AG09309 (cell line): ENCODE measurements at regions not wholly inside any gene's neighbourhood (a gene's known extent, or its start where the extent isn't known, plus 50 kb on each side); places are given as distances from the start of the nearest gene placed in this dataset.

Experiments used
- DNase-seq: peaks from one replicate; pipeline ENCODE4 v3.0.0-alpha.2; 2010; ENCODE audit warnings: low read depth
- H3K4me3 ChIP-seq: 2 replicates; pipeline ENCODE4 v1.5.1; 2011; ENCODE audit warnings: mild to moderate bottlenecking, low read depth, low read length, moderate library complexity; ENCODE audit not compliant: control insufficient read depth
- CTCF ChIP-seq: IDR thresholded peaks from 2 replicates; pipeline ENCODE4 v1.5.1; 2011; ENCODE audit warnings: mild to moderate bottlenecking, low read depth, low read length, inconsistent platforms; ENCODE audit not compliant: insufficient read depth, control insufficient read depth; ENCODE audit errors: missing control alignments

- DNase-seq: no peak
- TF ChIP-seq CTCF: no peak
- H3K4me3 ChIP-seq: no peak overlapping the region
Observed at GRCh38 chr1:189274267-189274666, 1203.4 kb downstream of the BRINP3 start.

GRCh38 chr1:189275796-189276195 is 1201.9 kb downstream of the BRINP3 start:
- TF ChIP-seq CTCF: no peak
- no peak for DNase-seq

DNA sequence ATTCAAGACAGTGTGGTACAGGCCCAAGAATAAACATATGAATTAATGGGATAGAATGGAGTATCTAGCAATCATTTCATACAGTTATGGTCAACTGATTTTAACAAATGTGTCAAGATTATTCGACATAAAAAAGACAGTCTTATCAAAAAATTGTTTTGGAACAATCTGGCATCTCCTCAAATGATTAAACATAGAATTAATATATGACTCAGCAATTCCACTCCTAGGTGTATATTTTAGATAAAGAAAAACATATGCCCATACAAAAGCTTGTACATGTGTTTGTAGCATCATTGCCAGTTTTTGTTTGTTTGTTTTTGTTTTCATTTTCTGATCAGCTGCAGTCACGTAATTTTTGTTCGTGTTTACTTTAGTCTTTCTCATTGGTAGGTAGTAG is 1188.3 kb downstream of the BRINP3 start:
- no peak overlapping the region for H3K4me3 ChIP-seq
- DNase-seq: no peak
- no peak for TF ChIP-seq CTCF

More at GRCh38 chr1:189275796-189276195, 1201.9 kb downstream of the BRINP3 start:
- H3K4me3 ChIP-seq: no peak overlapping the region

DNA sequence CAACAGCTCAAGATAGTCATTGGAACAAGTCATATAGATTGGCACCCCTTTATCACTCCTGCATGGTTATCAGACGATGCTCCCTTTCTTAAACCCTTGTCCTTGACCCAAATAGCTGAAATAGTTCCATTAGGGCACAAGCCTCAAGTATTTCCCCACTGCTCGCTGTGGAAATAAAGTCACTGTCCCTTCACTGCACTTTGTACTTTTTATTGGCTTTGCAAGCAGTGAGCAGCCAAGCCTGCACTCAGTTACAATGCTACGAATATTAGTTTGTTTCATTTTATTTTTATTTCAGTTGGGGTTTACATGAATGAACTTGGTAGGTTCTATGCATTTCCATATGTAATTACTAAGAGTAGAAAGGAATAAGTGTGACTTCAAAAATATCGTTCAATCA is 1176.4 kb downstream of the BRINP3 start:
- TF ChIP-seq CTCF: no peak
- H3K4me3 ChIP-seq: no peak overlapping the region
- DNase-seq: no peak

DNA sequence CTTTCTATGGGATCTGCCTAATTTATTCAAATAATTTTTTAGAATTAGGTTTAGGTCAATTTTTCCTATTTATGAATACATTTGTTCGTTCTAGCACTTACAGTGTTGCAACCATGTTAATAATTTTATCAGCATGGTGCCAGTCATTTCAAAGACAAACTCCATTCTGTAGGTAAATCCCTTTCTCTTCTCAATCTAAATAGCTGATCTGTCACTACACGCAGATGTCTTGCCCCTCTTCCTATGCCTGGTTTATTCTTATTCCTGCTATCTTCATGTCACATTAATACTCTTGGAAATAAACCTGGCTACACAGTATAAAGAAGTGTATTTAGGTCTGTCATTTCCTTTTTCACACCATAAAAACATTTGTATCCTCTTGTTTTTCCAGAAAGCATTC is 1172.4 kb downstream of the BRINP3 start:
- no peak for TF ChIP-seq CTCF
- no peak for DNase-seq
- H3K4me3 ChIP-seq: no peak overlapping the region

DNA sequence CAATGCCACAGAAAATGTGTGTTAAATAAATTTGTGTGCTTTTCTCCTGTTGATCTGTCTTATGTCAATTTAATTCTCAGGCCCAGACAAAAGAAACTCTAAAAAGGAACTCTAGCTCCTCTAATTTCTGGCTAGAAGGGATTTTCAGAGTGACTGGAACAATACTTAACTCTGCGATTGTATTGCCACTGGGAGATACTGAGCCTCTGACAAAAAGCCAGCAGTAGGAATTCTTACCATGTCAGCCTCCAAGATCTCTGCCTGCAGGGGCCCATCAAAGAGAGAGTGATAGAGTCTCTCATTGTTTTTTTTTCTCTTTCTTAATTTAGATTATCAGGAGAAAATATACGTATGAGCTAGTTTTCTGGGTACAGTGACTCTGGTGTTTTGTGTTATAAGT is 1165.7 kb downstream of the BRINP3 start:
- TF ChIP-seq CTCF: no peak
- no peak overlapping the region for H3K4me3 ChIP-seq

DNA sequence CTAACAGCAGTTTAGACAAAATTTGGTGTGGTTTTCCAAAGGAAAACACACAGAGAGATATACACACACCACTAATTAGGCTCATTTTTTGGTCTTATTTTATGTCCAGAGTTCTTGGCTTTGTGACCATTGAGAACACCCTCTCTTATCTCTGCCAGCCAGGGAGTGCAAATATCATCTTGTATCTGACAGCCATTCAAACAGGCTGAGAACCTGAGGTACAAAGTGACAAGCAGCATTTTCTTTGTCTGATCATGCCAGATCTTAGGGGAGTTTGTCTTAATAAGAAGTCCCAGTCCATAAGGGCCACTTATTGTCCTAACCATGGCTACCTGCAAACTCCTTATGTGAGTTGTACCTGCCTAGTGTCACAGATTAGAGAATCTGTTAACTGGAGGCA is 1165.2 kb downstream of the BRINP3 start:
- no peak overlapping the region for H3K4me3 ChIP-seq
- TF ChIP-seq CTCF: no peak
- no peak for DNase-seq

More for the DNA sequence above, 1165.7 kb downstream of the BRINP3 start:
- DNase-seq: no peak
